HEK293T (cell line): ENCODE measurements at regions not wholly inside any gene's neighbourhood (a gene's known extent, or its start where the extent isn't known, plus 50 kb on each side); places are given as distances from the start of the nearest gene placed in this dataset.

Source experiments
- CTCF ChIA-PET: fragments of 350-600 bp; formaldehyde crosslinking; extraction: SDS; loops from one replicate; lab custom pipeline; 2021; ENCODE audit warnings: antibody characterized with exemption, inconsistent platforms; lab: Yijun Ruan, JAX
- POLR2A ChIA-PET: fragments of 350-600 bp; formaldehyde crosslinking; extraction: SDS; loops from one replicate; lab custom pipeline; 2020; ENCODE audit warnings: antibody characterized with exemption, inconsistent platforms; lab: Yijun Ruan, JAX
- DNase-seq: peaks from one replicate; pipeline ENCODE4 v3.0.0; 2012; ENCODE audit warnings: mixed read lengths; ENCODE audit errors: extremely low spot score
- ARNT ChIP-seq: fragments of 450-650 bp; IDR thresholded peaks from 2 replicates; pipeline ENCODE4 v1.6.1; 2017; ENCODE audit warnings: mild to moderate bottlenecking
- BHLHE40 ChIP-seq: fragments of 450-650 bp; IDR thresholded peaks from 2 replicates; pipeline ENCODE4 v1.6.1; 2016; ENCODE audit warnings: mild to moderate bottlenecking, moderate library complexity, borderline replicate concordance
- CTBP1 ChIP-seq: fragments of 450-650 bp; IDR thresholded peaks from 2 replicates; pipeline ENCODE4 v1.6.1; 2016; ENCODE audit warnings: borderline replicate concordance
- ELF4 ChIP-seq: fragments of 450-650 bp; IDR thresholded peaks from 2 replicates; pipeline ENCODE4 v1.6.1; 2017; ENCODE audit warnings: antibody characterized with exemption
- FOXA1 ChIP-seq: fragments of 450-650 bp; IDR thresholded peaks from 2 replicates; pipeline ENCODE4 v1.6.1; 2016; ENCODE audit warnings: mild to moderate bottlenecking
- FOXK2 ChIP-seq: fragments of 450-650 bp; IDR thresholded peaks from 2 replicates; pipeline ENCODE4 v1.6.1; 2016; ENCODE audit warnings: mild to moderate bottlenecking
- FOXM1 ChIP-seq: fragments of 450-650 bp; IDR thresholded peaks from 2 replicates; pipeline ENCODE4 v1.6.1; 2017; ENCODE audit warnings: mild to moderate bottlenecking, borderline replicate concordance
- HDGF ChIP-seq: fragments of 450-650 bp; IDR thresholded peaks from 2 replicates; pipeline ENCODE4 v1.6.1; 2017; ENCODE audit warnings: antibody characterized with exemption, borderline replicate concordance
- L3MBTL2 ChIP-seq: fragments of 450-650 bp; conservative IDR thresholded peaks from 2 replicates; pipeline ENCODE4 v1.6.1; 2016; ENCODE audit warnings: mild to moderate bottlenecking
- LEF1 ChIP-seq: fragments of 450-650 bp; IDR thresholded peaks from 2 replicates; pipeline ENCODE4 v1.6.1; 2017; ENCODE audit warnings: mild to moderate bottlenecking, borderline replicate concordance
- NFRKB ChIP-seq: fragments of 450-650 bp; IDR thresholded peaks from 2 replicates; pipeline ENCODE4 v1.6.1; 2016; ENCODE audit warnings: mild to moderate bottlenecking, moderate library complexity
- SP1 ChIP-seq: fragments of 450-650 bp; IDR thresholded peaks from 2 replicates; pipeline ENCODE4 v1.6.1; 2017
- SUZ12 ChIP-seq: fragments of 450-650 bp; IDR thresholded peaks from 2 replicates; pipeline ENCODE4 v1.6.1; 2016; ENCODE audit warnings: mild to moderate bottlenecking
- TARDBP ChIP-seq: fragments of 450-650 bp; IDR thresholded peaks from 2 replicates; pipeline ENCODE4 v1.6.1; 2016
- ZNF384 ChIP-seq: fragments of 450-650 bp; IDR thresholded peaks from 2 replicates; pipeline ENCODE4 v1.6.1; 2016
- TF ChIP-seq, protein P1 (sequence below): fragments of 450-650 bp; IDR thresholded peaks from 2 replicates; pipeline ENCODE4 v1.6.1; 2016

DNA sequence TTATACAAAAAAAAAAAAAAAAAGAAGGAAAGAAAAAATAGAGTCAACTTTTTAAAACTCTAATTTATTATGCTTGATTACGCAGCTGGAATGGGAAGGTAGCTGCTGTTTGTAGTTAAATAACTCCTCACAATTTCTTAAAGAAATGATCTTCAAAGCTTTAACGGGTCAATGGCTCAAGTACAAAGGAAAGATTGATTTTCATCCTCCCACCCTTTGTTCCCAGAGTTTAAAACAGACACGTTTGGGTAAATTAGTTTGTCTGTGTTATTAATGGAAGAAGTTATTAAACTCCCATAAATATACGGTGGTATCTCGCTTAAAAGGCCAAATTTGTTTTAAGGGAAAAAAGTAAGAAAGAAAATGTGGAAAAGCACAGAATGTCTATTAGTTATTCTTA, 179.3 kb downstream of the EMX2 start:
- POLR2A ChIA-PET, result no interaction called here
- CTCF ChIA-PET, result no interaction called here
- no peak for DNase-seq
- no peak for TF ChIP-seq CTBP1
- no peak for TF ChIP-seq HDGF
- TF ChIP-seq, protein P1, sequence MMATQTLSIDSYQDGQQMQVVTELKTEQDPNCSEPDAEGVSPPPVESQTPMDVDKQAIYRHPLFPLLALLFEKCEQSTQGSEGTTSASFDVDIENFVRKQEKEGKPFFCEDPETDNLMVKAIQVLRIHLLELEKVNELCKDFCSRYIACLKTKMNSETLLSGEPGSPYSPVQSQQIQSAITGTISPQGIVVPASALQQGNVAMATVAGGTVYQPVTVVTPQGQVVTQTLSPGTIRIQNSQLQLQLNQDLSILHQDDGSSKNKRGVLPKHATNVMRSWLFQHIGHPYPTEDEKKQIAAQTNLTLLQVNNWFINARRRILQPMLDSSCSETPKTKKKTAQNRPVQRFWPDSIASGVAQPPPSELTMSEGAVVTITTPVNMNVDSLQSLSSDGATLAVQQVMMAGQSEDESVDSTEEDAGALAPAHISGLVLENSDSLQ, result no peak
- TF ChIP-seq ARNT, result no peak
- TF ChIP-seq LEF1, result no peak
- TF ChIP-seq ELF4, result no peak
- no peak for TF ChIP-seq FOXM1
- no peak for TF ChIP-seq BHLHE40
- no peak for TF ChIP-seq TARDBP
- no peak for TF ChIP-seq FOXA1
- no peak for TF ChIP-seq L3MBTL2
- TF ChIP-seq SUZ12, result no peak
- no peak for TF ChIP-seq FOXK2
- no peak for TF ChIP-seq NFRKB

DNA sequence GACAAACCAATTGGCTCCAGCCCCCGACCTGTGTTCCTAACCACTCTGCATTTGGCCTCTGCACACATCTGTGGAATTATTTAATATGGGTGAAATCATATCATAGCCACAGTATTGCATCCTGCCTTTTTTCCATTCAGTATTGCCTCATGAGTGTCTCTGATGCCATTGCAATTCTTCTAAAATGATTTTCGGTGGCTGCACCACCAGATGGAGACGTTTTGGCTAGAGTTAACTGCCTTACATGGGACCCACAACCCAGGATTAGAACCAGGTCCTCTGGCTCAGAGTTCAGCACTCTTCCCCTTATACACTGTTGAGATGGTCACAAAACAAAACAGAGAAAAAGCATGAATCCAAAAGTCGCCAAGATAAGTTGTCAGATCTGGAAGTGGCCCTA, 180.8 kb downstream of the EMX2 start:
- POLR2A ChIA-PET, result no interaction called here
- CTCF ChIA-PET, result no interaction called here
- no peak for DNase-seq
- TF ChIP-seq TARDBP (no peak), ELF4 (no peak), BHLHE40 (no peak), FOXA1 (no peak), HDGF (no peak), SP1 (no peak), LEF1 (no peak), FOXK2 (no peak), ARNT (no peak), FOXM1 (no peak), ZNF384 (no peak), L3MBTL2 (no peak), NFRKB (no peak), SUZ12 (no peak), CTBP1 (no peak)
- TF ChIP-seq, protein P1, result no peak

- DNase-seq, result no peak
- POLR2A ChIA-PET, result no interaction called here
- TF ChIP-seq ZNF384 (no peak), L3MBTL2 (no peak), SP1 (no peak), SUZ12 (no peak), HDGF (no peak), CTBP1 (no peak), BHLHE40 (no peak), TARDBP (no peak)
- TF ChIP-seq, protein P1, result no peak
- CTCF ChIA-PET, result no interaction called here
Measured at GRCh38 chr10:117725993-117726392, 183.4 kb downstream of the EMX2 start.

DNA sequence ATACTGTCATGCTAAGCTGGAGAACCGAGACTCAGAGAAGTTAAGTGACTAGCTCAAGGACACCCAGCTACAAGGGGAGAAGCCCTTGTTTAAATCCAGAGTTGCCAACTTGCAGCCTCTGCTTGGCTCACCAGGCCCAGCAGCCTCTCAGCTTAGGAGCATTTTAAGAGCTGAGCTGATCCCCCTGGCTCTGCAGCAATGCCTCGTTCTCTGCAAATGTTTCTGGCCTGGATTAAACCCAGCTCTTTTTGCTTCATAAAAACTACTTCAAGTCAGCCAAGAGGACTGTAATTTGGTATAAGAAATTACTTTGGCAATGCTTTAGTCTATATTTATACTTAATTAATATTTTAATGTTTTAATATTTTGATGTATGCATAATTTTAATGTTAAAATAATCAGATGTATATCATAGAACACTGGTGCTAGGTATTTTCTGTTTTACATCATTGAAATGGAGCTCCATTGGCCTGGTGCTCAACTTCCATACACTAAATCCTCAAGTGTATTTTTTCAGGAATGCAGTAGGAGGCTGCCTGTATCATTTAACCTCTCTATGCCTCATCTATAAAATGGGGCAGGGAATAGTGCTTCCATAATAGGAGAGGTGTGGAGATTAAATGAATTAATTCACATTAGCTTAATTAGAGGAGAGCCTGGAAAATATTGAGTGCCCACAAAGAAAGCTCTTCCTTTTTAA, 184.2 kb downstream of the EMX2 start:
- TF ChIP-seq FOXK2, result no peak
- TF ChIP-seq SP1, result no peak
- TF ChIP-seq NFRKB, result no peak
- no peak for TF ChIP-seq HDGF
- no peak for TF ChIP-seq SUZ12
- TF ChIP-seq FOXA1, result no peak
- TF ChIP-seq ZNF384, result no peak
- TF ChIP-seq ARNT, result no peak
- TF ChIP-seq CTBP1, result no peak
- no peak for TF ChIP-seq LEF1
- no peak for TF ChIP-seq L3MBTL2
- TF ChIP-seq TARDBP, result no peak
- TF ChIP-seq FOXM1, result no peak
- no peak for TF ChIP-seq ELF4
- TF ChIP-seq, protein P1, result no peak
- no peak for TF ChIP-seq BHLHE40
- ChIA-PET CTCF (no interaction called here), POLR2A (no interaction called here)
- DNase-seq, result no peak

DNA sequence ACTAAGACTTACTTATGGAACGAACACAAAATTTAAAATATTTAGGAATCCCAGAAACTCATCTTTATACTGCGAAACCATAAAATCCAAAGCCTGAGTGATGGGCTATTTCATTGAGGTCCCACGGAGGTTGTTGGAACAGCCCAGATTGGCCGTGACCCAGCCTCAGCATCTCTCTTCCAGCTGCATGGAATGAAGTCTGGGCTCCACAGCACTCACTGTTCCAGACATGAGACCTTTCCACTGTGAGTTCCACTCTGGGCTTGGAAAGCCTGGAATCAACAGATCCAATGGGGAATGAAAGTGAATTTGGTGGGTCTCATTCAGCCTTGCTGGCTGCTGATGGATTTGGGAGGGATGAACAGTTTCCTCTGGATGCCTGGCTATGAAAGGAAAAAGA, 184.9 kb downstream of the EMX2 start:
- TF ChIP-seq FOXK2, result no peak
- no peak for TF ChIP-seq SP1
- no peak for TF ChIP-seq BHLHE40
- ChIA-PET POLR2A (no interaction called here), CTCF (no interaction called here)
- DNase-seq, result no peak

DNA sequence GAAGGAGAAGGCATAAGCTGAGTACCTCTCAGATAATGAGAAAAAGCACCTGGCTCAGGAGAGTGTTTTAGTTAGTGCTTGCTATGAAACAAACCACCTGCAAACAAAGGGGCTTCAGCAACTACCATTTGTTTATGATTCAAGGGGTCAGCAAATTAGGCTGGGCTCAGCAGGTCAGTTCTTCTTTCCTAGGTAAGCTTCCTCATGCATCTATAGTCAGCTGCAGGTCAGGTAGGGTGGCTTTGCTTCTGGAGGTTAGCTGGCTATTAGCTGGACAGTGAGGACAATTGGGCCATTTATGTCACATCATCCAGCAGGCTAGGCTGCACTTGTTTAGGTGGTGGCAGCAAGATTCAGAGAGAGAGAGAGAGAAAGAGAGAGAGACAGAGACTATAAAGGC, 185.5 kb downstream of the EMX2 start:
- CTCF ChIA-PET, result no interaction called here

More for the DNA sequence above, 185.5 kb downstream of the EMX2 start:
- DNase-seq, result no peak
- TF ChIP-seq ZNF384 (no peak), HDGF (no peak), L3MBTL2 (no peak), BHLHE40 (no peak), SP1 (no peak), CTBP1 (no peak), NFRKB (no peak), LEF1 (no peak), SUZ12 (no peak), FOXA1 (no peak), ELF4 (no peak), TARDBP (no peak), FOXM1 (no peak), FOXK2 (no peak)
- TF ChIP-seq, protein P1, result no peak
- POLR2A ChIA-PET, result no interaction called here
